Neural cell (in vitro differentiated cells): ENCODE measurements at regions not wholly inside any gene's neighbourhood (a gene's known extent, or its start where the extent isn't known, plus 50 kb on each side); places are given as distances from the start of the nearest gene placed in this dataset.

Experiments
- H2AFZ ChIP-seq: fragments of 200-600, 300-800 bp; sonication (generic), shearing (Covaris generic); 2 replicates; pipeline ENCODE4 v1.6.0; 2014; ENCODE audit warnings: low read depth, mild to moderate bottlenecking, antibody characterized with exemption, low read length, moderate library complexity
- H3F3A ChIP-seq: fragments of 200-600 bp; shearing (Covaris generic); 2 replicates; pipeline ENCODE4 v1.6.1; 2016; ENCODE audit warnings: mild to moderate bottlenecking, moderate library complexity, mixed read lengths, antibody characterized with exemption, low read length; ENCODE audit not compliant: insufficient read depth, poor library complexity, severe bottlenecking
- H3K27ac ChIP-seq: fragments of 200-600, 300-800 bp; sonication (generic), shearing (Covaris generic); 2 replicates; pipeline ENCODE4 v1.5.1; 2014; ENCODE audit warnings: mild to moderate bottlenecking, low read length, moderate library complexity
- H3K27me3 ChIP-seq: fragments of 300-800, 200-600 bp; sonication (generic), shearing (Covaris generic); 2 replicates; pipeline ENCODE4 v1.6.0; 2014; ENCODE audit warnings: mild to moderate bottlenecking, low read depth, low read length, moderate library complexity; ENCODE audit not compliant: insufficient read depth
- H3K36me3 ChIP-seq: fragments of 300-800, 200-600 bp; sonication (generic), shearing (Covaris generic); 2 replicates; pipeline ENCODE4 v1.5.1; 2014; ENCODE audit warnings: mild to moderate bottlenecking, antibody characterized with exemption, low read length, moderate library complexity; ENCODE audit not compliant: insufficient read depth
- H3K4me2 ChIP-seq: fragments of 300-800, 200-600 bp; sonication (generic), shearing (Covaris generic); 2 replicates; pipeline ENCODE4 v1.6.0; 2014; ENCODE audit warnings: mild to moderate bottlenecking, low read length
- H3K4me3 ChIP-seq: fragments of 300-800, 200-600 bp; sonication (generic), shearing (Covaris generic); 2 replicates; pipeline ENCODE4 v1.5.1; 2014; ENCODE audit warnings: mild to moderate bottlenecking, low read length, moderate library complexity
- H3K79me2 ChIP-seq: fragments of 200-600 bp; shearing (Covaris generic); replicated peaks from 2 replicates; pipeline ENCODE4 v1.6.0; 2014; ENCODE audit warnings: mild to moderate bottlenecking, low read length, moderate library complexity; ENCODE audit not compliant: insufficient read depth
- H3K9ac ChIP-seq: fragments of 300-800, 200-600 bp; sonication (generic), shearing (Covaris generic); 2 replicates; pipeline ENCODE4 v1.6.1; 2016; ENCODE audit warnings: mild to moderate bottlenecking, low read length, mixed read lengths
- H3K9me2 ChIP-seq: fragments of 200-600 bp; shearing (Covaris generic); 2 replicates; pipeline ENCODE4 v1.6.1; 2016; ENCODE audit warnings: mild to moderate bottlenecking, low read length, mixed read lengths; ENCODE audit not compliant: insufficient read depth
- H3K9me3 ChIP-seq: fragments of 200-600, 300-800 bp; sonication (generic), shearing (Covaris generic); 2 replicates; pipeline ENCODE4 v1.6.1; 2016; ENCODE audit warnings: mild to moderate bottlenecking, mixed run types, low read length, moderate library complexity, mixed read lengths
- H4K20me1 ChIP-seq: fragments of 200-600 bp; shearing (Covaris generic); 2 replicates; pipeline ENCODE4 v1.6.1; 2016; ENCODE audit warnings: mild to moderate bottlenecking, mixed run types; ENCODE audit not compliant: insufficient read depth
- EP300 ChIP-seq: fragments of 450-650 bp; conservative IDR thresholded peaks from 2 replicates; pipeline ENCODE4 v1.6.1; 2014; ENCODE audit warnings: antibody characterized with exemption, mild to moderate bottlenecking, moderate library complexity; ENCODE audit not compliant: poor library complexity, severe bottlenecking
- EZH2 ChIP-seq: fragments of 200-600, 300-800 bp; shearing (Covaris generic), sonication (generic); IDR thresholded peaks from 2 replicates; pipeline ENCODE4 v1.6.1; 2014; ENCODE audit warnings: antibody characterized with exemption, low read length, borderline replicate concordance, mild to moderate bottlenecking; ENCODE audit not compliant: insufficient read depth, poor library complexity, severe bottlenecking
- MXI1 ChIP-seq: fragments of 450-650 bp; conservative IDR thresholded peaks from 2 replicates; pipeline ENCODE4 v1.6.1; 2014; ENCODE audit warnings: antibody characterized with exemption, mild to moderate bottlenecking; ENCODE audit not compliant: poor library complexity, severe bottlenecking
- POLR2AphosphoS5 ChIP-seq: IDR thresholded peaks from 2 replicates; pipeline ENCODE4 v1.6.1; 2012
- RAD21 ChIP-seq: fragments of 450-650 bp; conservative IDR thresholded peaks from 2 replicates; pipeline ENCODE4 v1.6.1; 2014; ENCODE audit warnings: antibody characterized with exemption, mild to moderate bottlenecking, moderate library complexity
- SMC3 ChIP-seq: fragments of 450-650 bp; conservative IDR thresholded peaks from 2 replicates; pipeline ENCODE4 v1.6.1; 2014; ENCODE audit warnings: antibody characterized with exemption, mild to moderate bottlenecking, moderate library complexity; ENCODE audit not compliant: poor library complexity
- TAF1 ChIP-seq: IDR thresholded peaks from 2 replicates; pipeline ENCODE4 v1.6.1; 2012; ENCODE audit warnings: low read depth
- TF ChIP-seq, protein P1 (sequence below): fragments of 450-650 bp; IDR thresholded peaks from 2 replicates; pipeline ENCODE4 v1.5.1; 2014; ENCODE audit warnings: antibody characterized with exemption, mild to moderate bottlenecking, moderate library complexity; ENCODE audit not compliant: poor library complexity, severe bottlenecking
- TF ChIP-seq, protein P2 (sequence below): IDR thresholded peaks from 2 replicates; pipeline ENCODE4 v1.6.1; 2012; ENCODE audit warnings: borderline replicate concordance

DNA sequence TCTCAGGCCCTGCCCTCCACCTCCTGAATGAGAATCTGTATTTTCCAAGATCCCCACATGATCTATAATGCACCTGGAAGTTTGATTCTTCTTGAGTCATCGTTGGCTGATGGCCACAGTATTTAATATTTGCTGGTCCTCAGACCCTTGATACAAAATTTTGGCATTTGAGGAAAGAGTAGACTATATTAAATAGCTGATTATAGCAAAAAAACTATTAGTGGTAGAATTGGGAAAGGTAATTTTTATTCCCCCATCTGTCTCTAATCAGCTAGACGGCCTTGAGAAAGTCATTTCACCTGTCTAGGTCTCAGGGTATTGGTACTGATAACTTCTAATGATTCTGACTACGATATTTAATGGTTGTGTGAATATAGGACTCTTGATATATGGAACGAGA lies 176.8 kb downstream of the BMP2 start (continued):
- TF ChIP-seq POLR2AphosphoS5: no peak
- TF ChIP-seq EP300: no peak

DNA sequence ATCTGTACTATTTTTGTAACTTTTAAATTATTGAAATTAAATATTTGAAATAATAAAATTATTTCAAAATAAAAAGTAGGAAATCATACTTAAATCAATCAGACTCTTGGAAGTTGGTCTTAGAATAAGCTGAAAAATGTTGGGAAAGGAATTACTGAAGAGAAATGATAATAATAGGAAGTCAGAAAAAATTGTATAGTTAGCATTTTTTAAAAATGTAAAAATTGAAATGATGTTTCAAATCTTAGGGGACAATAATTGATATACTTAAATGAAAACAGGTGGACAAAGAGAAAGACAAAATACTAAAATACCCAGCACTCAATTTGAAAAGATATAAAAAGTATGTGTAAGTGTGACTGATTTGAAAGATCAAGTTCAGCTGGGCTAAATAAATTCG lies 186.1 kb downstream of the BMP2 start:
- H3K4me2 ChIP-seq: no peak overlapping the region
- H3K9ac ChIP-seq: no peak overlapping the region
- H3K9me2 ChIP-seq: no peaks in the 10 kb centered on the region
- H4K20me1 ChIP-seq: no peaks in the 10 kb centered on the region
- no peak overlapping the region for H3K4me3 ChIP-seq
- no peaks in the 10 kb centered on the region for H3F3A ChIP-seq
- no peaks in the 10 kb centered on the region for H3K79me2 ChIP-seq
- H3K27ac ChIP-seq: no peak overlapping the region
- H3K9me3 ChIP-seq: no peaks in the 10 kb centered on the region
- no peaks in the 10 kb centered on the region for H3K36me3 ChIP-seq
- H3K27me3 ChIP-seq: no peaks in the 10 kb centered on the region
- TF ChIP-seq, protein P1, sequence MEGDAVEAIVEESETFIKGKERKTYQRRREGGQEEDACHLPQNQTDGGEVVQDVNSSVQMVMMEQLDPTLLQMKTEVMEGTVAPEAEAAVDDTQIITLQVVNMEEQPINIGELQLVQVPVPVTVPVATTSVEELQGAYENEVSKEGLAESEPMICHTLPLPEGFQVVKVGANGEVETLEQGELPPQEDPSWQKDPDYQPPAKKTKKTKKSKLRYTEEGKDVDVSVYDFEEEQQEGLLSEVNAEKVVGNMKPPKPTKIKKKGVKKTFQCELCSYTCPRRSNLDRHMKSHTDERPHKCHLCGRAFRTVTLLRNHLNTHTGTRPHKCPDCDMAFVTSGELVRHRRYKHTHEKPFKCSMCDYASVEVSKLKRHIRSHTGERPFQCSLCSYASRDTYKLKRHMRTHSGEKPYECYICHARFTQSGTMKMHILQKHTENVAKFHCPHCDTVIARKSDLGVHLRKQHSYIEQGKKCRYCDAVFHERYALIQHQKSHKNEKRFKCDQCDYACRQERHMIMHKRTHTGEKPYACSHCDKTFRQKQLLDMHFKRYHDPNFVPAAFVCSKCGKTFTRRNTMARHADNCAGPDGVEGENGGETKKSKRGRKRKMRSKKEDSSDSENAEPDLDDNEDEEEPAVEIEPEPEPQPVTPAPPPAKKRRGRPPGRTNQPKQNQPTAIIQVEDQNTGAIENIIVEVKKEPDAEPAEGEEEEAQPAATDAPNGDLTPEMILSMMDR: no peak
- TF ChIP-seq EZH2: no peak
- H2AFZ ChIP-seq: no peak overlapping the region

DNA sequence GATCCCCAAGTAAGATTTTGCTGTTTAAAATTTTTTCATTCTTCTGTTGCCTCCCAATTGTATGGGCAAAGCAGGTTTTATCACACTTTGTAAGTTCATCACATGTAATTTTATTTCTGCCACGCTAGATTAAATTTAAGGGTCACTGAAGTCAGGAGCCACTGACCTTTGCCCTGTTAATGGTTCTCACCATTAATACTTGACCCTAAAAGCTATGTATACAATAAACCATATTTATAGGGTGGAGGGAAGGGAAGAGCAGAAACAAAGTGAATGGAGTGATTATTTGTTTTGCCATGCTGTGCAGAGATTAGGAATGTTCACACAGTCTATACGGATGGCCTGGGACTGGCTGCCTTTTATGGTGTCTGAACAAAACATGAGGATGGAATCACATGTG lies 186.7 kb downstream of the BMP2 start:
- Histone ChIP-seq H3K9me2 (no peaks in the 10 kb centered on the region), H3K4me3 (no peak overlapping the region), H3K9me3 (no peaks in the 10 kb centered on the region), H3K79me2 (no peaks in the 10 kb centered on the region), H3K27me3 (no peaks in the 10 kb centered on the region), H2AFZ (no peak overlapping the region), H3F3A (no peaks in the 10 kb centered on the region), H3K27ac (no peak overlapping the region), H3K4me2 (no peak overlapping the region), H3K9ac (no peak overlapping the region), H3K36me3 (no peaks in the 10 kb centered on the region), H4K20me1 (no peaks in the 10 kb centered on the region)
- TF ChIP-seq, protein P1: no peak
- TF ChIP-seq RAD21: no peak
- no peak for TF ChIP-seq EZH2
- no peak for TF ChIP-seq TAF1
- TF ChIP-seq EP300: no peak
- TF ChIP-seq, protein P2, sequence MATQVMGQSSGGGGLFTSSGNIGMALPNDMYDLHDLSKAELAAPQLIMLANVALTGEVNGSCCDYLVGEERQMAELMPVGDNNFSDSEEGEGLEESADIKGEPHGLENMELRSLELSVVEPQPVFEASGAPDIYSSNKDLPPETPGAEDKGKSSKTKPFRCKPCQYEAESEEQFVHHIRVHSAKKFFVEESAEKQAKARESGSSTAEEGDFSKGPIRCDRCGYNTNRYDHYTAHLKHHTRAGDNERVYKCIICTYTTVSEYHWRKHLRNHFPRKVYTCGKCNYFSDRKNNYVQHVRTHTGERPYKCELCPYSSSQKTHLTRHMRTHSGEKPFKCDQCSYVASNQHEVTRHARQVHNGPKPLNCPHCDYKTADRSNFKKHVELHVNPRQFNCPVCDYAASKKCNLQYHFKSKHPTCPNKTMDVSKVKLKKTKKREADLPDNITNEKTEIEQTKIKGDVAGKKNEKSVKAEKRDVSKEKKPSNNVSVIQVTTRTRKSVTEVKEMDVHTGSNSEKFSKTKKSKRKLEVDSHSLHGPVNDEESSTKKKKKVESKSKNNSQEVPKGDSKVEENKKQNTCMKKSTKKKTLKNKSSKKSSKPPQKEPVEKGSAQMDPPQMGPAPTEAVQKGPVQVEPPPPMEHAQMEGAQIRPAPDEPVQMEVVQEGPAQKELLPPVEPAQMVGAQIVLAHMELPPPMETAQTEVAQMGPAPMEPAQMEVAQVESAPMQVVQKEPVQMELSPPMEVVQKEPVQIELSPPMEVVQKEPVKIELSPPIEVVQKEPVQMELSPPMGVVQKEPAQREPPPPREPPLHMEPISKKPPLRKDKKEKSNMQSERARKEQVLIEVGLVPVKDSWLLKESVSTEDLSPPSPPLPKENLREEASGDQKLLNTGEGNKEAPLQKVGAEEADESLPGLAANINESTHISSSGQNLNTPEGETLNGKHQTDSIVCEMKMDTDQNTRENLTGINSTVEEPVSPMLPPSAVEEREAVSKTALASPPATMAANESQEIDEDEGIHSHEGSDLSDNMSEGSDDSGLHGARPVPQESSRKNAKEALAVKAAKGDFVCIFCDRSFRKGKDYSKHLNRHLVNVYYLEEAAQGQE: no peak
- no peak for TF ChIP-seq SMC3
- TF ChIP-seq MXI1: no peak
- no peak for TF ChIP-seq POLR2AphosphoS5
